NCI-H526 treated with DMSO at 0.1 percent for 48 hours (cell line): ENCODE measurements at regions not wholly inside any gene's neighbourhood (a gene's known extent, or its start where the extent isn't known, plus 50 kb on each side); places are given as distances from the start of the nearest gene placed in this dataset.

Source experiments
- DNase-seq: peaks from one replicate; lab custom pipeline; 2025; lab: John Stamatoyannopoulos, UW

DNA sequence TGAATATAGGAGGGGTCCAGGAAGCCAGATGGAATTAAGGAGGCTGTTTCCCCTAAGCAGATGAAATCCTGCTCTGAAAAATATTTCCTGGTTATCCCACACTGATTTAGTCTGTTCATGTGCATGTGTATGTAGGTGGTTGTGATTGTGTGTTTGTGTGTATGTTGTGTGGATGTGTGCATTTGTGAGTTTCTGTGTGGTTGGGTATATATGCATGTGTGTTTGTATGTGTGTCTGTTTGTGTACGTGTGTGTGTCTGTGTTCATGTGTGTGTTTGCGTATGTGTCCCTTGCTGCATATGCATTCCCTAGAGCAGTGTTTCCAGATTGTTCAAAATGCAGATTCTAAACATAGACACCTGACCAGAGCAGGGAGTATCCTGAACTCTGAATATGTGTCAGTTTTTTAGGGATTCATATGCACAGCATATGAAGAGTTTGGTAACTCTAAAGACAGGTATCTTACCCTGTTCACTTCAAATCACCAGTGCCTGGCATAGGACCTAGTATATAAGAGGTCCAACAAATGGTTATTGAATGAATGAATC, 239.8 kb downstream of the MAFB start:
- DNase-seq = no peak

DNA sequence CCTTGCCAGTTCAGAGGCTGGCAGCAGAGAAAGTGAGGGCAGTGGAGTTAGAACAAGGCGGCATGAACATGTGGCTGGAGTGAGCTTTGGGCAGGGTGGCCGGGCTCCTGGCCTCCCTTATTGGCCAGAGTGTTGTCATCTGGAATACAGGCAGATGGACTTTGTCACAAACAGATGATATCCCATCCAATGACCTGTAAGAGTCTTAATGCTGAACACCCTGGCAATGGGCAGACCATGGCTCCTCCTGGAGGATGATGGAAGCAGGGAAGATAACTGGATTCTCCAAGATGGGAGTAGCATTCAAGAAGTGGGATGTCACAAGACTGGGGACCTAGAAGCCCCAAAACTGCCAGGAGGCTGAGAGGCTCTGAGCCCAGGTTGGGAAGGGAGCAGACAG, 242.1 kb downstream of the MAFB start:
- DNase-seq = no peak

DNA sequence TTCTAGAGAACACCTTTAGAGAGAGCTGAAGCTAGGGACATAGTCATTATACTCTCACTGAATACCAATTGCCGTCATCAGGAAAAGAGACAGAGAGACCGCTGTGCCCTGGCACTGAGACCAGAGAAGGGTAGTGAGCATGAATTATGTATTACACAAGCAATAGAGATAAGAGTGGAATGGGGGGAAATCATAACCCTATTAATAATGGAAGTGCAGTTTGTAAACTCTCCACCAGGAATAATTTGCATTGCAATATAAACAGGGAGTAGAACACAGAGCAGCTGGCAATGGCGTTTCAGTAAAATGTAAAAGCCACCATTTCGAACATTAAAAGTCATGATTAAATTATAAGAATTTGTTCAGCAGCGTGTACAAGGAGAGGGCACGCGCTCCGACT, 244.5 kb downstream of the MAFB start:
- DNase-seq = no peak

DNA sequence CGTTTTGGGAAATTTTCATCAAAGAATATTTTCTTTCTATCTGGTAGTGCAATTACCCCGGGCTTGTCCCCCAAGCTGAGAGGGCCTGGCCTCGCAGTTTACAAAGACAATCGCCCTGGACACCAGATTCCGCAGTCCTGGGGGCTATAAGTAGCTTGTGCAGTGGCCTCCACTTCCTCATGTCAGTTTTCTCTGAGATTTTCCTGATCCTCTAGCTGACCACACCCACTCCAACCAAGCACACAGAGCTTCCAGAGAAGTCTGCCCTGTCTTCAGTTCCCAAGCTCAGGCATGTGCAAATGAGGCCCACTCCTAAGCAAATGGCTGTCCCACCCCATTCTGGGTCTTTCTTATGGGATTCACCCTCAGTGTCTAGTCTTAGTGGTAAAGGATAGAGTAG, 245.3 kb downstream of the MAFB start:
- DNase-seq = no peak

DNA sequence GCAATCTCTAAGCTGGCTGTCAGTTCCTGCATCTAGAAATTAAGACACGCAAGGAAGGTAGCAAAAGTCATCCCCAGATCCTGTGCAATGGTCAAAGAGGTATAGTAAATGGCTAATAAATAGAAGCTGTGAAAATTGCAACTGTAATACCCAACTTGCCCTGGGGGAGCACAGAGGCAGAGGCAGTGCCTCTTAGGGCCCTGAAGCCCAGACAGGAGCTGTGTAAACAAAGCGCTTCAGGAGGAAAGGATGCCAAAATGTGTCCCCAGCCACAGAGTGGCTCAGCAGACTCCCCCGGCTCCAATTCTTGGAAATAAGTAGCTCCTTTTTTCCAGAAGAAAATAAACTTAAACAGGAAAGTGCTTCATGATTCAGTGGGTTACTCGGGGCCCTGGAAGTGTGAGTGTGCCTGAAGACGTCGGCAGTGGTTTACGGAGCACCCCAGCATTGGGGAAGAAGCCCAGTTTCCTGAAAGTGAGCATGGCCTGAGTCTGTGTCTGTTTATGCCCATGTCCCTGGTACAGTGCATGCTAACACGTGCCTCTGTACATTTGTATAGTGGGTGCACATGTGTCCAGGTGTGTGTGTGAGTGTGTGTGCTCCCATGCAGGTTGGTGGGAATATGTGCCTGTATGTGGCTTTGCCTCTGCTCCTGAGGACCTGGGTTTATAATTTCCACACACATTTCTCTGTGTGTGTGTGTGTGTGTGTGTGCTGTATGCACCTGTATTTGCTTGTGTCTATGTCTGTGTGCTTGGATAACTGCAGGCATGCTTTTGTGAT, 246.7 kb downstream of the MAFB start:
- DNase-seq = no peak

- DNase-seq = no peak
Measured at GRCh38 chr20:40441771-40442170, 247.3 kb downstream of the MAFB start.

DNA sequence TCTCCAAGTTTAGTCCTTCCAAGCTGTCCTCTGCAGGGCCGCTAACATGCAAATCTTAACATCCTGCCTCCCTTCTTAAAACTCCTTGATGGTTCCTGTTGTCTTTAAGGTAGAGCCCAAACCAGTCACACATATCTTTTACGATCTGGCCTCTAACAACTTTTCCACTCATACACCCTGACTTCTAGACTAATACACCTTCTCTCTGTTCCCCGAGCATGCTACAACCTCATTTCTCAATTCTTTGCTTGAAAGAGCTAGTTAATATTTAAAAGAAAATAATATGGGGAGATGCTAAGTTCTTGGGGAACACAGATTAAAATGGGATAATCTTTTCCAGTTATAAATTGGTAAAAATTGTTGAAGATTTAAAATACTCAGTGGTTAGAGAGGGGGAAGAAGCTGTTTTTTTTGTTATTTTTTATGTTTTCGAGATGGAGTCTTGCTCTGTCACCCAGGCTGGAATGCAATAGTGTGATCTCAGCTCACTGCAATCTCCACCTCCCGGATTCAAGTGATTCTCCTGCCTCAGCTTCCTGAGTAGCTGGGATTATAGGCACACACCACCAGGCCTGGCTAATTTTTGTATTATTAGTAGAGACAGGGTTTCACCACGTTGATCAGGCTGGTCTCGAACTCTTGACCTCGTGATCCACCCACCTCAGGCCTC, 250.7 kb downstream of the MAFB start:
- no peak for DNase-seq

GRCh38 chr20:40436011-40436410, 253.0 kb downstream of the MAFB start:
- no peak for DNase-seq

DNA sequence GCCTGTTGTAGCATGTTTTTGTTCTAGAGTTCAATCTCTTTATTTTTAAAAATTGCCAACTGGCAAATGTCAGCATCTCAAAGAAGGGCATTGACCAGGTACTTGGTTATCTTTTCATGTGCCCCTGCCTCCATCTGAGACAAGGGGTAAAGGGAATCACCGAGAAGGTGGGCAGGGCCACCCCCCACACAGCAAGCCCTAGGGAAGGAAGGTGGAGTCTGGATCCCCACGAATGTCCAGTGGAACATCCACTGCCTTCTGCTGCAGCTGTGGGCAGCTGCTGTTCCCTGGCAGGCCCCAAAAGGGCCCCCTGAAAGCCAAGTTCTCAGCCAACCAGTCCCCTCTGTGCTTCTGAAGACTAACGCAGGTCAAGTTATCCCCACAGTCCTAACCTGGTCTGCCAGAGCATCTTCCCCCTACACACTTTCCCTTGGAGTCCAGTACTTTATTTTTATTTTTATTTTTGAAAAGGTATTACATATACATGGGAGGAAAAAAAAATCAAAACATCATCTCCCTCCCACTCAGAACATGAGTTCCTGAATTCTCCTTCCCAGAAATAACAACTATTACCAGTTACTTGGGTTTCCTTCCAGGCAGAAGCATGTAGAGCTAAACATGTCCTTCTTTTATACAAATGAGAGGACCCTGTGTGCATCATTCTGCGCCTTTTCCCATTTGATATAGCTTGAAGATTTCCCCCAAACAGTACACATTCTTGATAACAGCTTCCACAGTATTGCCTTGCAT, 253.7 kb downstream of the MAFB start:
- no peak for DNase-seq

DNA sequence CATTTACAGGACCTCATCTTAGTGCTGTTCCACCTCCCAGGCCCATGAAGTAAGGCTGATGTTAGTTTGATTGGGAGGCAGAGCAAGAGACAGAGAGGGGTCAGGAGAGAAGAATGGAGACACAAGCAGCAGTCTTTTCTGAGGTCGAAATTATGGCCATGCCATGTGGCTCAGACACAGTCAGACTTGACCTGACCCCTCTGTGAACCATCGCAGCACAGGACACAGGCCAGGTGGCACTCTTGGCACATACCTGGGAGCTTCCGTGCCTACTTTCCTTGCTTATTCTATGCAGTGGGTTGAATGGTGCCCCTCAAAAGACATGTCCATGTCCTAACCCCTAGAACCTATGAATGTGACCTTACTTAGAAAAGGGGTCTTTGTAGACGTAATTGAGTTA, 254.9 kb downstream of the MAFB start:
- no peak for DNase-seq

GRCh38 chr20:40433341-40433861, 255.6 kb downstream of the MAFB start:
- no peak for DNase-seq

- no peak for DNase-seq
Measured at GRCh38 chr20:40431611-40432010, 257.4 kb downstream of the MAFB start.

- no peak for DNase-seq
Measured at GRCh38 chr20:40431112-40431511, 257.9 kb downstream of the MAFB start.

DNA sequence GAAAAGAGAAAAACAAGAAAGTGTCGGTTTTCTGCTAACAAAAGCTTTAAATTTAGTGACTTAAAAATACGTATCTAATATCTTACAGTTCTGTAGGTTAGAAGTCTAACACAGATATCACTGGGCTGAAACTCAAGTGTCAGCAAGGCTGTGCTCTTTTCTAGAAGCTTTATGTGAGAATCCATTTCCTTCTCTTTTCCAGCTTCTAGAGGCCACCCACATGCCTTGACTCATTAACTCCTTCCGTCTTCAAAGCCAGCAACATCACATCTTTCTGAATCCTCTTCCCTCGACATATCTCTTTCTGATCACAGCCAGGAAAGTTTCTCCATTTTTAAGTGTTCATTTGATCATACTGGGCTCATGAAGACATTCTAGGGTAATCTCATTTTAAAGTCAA, 262.0 kb downstream of the MAFB start:
- no peak for DNase-seq

DNA sequence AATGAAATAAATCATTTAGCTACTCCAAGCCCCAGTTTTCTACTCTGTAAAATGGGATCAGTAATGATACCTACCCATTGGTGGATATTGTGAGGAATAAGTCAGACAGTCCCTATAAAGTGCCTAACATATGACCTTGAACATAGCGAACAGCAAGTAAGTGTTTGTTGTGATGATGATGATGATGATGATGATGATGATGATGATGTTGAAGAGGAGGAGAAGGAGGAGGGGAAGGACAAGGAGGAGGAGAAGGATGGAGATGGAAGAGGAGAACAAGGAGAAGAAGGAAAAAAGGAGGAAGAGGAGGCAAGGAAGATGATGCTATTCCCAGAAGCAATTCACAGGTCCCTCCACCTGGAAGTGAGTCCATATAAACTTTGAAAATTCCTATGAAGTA, 264.3 kb downstream of the MAFB start:
- DNase-seq = no peak

- DNase-seq = no peak
Measured at GRCh38 chr20:40422656-40423055, 266.4 kb downstream of the MAFB start.

- DNase-seq = no peak
Measured at GRCh38 chr20:40416274-40416673, 272.8 kb downstream of the MAFB start.

DNA sequence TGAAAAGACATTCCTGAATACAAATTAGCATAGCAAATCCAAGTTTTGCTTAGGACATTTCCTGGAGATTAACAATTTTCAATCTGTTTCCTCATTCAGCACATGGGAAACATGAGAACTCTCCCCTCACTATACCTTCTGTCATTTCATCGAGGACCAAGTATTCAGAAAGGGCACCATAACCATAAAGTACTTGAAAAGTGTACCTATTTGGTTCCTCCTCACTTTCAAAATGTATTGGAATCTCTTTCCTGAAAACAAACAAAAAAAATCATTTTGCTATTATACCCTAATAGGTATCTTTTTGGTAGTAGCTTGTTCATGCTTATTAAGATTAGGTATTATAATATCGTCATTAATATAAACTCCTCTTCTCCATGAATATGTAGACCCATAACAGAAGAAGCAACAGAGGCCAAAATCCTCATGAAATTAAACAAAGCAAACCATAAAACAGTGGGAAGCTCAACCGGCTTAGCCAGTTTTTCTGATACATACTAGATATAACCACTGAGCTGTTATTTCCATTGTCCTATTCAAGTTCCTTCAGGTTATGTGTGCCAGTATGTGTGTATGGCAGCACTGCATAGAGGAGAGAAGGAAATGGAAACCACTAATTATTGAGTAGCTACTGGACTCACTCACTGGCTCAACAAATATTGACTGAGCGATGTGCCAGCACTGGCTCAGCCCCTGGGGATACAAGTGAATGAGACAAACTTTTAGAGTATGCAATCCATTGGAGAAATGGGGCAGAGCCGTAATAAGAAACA, 274.0 kb downstream of the MAFB start:
- peak; percentile 13 for DNase-seq

GRCh38 chr20:40410028-40410427, 279.0 kb downstream of the MAFB start:
- no peak for DNase-seq

- DNase-seq = no peak
Measured at GRCh38 chr20:40397467-40397866, 291.6 kb downstream of the MAFB start.

GRCh38 chr20:40393197-40394079, 295.6 kb downstream of the MAFB start:
- DNase-seq = no peak
